ENCODE measurements at regions not wholly inside any gene's neighbourhood (a gene's known extent, or its start where the extent isn't known, plus 50 kb on each side); places are given as distances from the start of the nearest gene placed in this dataset.

DNA sequence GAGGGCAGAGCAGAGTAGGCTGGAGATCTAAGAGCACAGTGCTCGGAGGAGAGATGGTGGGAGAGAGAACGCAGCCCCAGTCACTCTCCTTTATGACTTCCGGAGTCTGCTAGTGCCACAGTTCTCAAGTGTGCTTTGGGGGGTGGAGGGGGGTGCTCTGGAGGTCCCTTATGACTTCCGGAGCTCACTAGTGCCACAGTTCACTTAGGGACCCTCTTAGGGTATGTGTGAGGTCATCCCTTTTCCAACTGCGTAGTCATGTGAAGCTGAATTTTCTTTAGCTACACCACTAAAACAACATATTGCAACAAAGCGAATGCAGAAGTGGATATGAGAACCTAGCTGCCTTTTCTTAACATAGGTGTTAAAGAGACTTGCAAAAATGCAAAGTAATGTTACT, 153.7 kb upstream of the KCTD1 start:
- H3K36me3 ChIP-seq (ENCODE audit: control insufficient read depth in 2 of 2, insufficient read depth in 2 of 2, low read length in 2 of 2) = no peaks in the 10 kb centered on the region
- no peaks in the 10 kb centered on the region for H3K9me3 ChIP-seq (ENCODE audit: control insufficient read depth in 2 of 2, low read length in 2 of 2)
- H3K27me3 ChIP-seq (ENCODE audit: control insufficient read depth in 1 of 2, insufficient read depth in 2 of 2, low read length in 2 of 2) = peaks cover 0 to 10% of the 10 kb centered on the region in 2 donors
- H3K4me3 ChIP-seq (ENCODE audit: low read length in 2 of 2) = no peak overlapping the region
- H3K27ac ChIP-seq (ENCODE audit: low read length) = no peak overlapping the region
- no peak overlapping the region for H3K9ac ChIP-seq (ENCODE audit: low read length in 2 of 2)
- no peaks in the 10 kb centered on the region for H3K4me1 ChIP-seq (ENCODE audit: control insufficient read depth, insufficient read depth, low read length)

DNA sequence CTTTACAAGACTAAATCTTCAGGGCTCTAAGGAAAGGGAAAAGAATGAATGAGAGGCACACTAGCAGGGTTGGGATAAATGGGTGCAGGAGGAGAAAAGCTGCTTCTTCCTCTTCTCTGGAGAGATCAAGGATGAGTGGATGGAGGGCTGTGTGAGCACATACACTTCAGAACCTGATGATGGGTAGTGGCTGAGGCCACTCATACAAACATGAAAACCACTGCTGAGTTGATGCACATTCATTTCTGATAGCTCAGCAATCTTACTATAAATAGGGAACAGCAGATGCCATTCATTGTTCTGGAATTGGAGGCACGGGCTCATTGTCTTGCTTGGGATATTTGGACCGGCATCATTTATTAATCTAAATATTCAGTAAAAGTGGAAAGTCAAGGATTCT, 152.4 kb upstream of the KCTD1 start:
- Histone ChIP-seq H3K27ac (ENCODE audit: low read length) (no peak overlapping the region), H3K4me1 (ENCODE audit: control insufficient read depth, insufficient read depth, low read length) (no peaks in the 10 kb centered on the region), H3K9ac (ENCODE audit: low read length in 2 of 2) (no peak overlapping the region), H3K27me3 (ENCODE audit: control insufficient read depth in 1 of 2, insufficient read depth in 2 of 2, low read length in 2 of 2) (peaks cover 0 to 10% of the 10 kb centered on the region in 2 donors), H3K9me3 (ENCODE audit: control insufficient read depth in 2 of 2, low read length in 2 of 2) (no peaks in the 10 kb centered on the region), H3K4me3 (ENCODE audit: low read length in 2 of 2) (no peak overlapping the region), H3K36me3 (ENCODE audit: control insufficient read depth in 2 of 2, insufficient read depth in 2 of 2, low read length in 2 of 2) (no peaks in the 10 kb centered on the region)

DNA sequence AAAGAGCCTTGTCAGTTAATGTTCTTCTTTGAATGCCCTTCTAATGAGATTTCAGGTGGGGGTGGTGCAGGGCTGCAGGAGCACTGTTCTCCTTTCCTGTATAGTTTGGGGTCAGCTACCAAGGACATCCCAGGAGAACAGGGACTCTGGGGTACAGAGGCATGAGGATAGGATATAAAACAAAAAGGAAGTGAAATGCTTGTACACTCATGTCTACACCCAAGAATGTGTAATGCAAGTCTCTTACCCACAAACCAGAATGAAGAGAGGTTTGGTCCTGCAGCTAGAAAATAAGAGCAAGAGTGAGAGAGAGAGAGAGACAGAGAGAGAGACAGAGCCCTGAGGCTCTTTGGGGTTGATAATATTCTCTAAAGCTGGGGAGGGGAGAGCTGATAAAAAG, 151.8 kb upstream of the KCTD1 start:
- no peak overlapping the region for H3K27ac ChIP-seq (ENCODE audit: low read length)
- H3K9ac ChIP-seq (ENCODE audit: low read length in 2 of 2) = no peak overlapping the region

DNA sequence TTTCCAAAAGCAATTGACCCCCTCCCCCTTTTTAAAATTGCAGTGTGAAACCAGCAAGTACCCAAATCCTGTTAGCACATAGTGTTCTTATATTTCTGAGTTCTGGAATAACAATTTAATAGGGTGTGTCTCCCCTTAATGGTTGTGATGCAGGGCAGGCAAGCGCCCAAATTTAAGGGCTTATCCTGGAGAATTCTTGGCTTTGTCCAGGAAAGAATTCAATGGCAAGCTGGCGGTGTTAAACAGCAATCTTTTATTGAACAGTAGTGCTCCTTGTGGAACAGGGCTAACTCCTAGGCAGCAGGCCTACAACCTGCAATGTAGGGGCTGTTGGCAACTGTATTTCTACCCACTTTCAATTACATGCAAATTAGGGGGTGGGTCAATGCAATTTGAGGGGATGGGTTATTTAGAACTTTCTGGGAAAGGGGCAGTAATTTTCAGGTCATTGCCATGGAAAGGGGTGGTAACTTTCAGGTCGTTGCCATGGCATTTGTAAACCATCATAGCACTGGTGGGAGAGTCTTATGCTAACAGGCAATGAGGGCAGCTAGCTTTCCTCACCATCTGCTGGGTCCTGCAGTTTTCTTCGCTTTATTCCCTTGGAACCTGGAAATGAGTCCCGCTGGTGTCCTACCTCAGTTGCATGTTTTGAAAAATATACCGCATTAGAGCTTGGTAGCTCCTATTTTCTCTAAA, 149.0 kb upstream of the KCTD1 start:
- Histone ChIP-seq H3K27ac (ENCODE audit: low read length) (no peak overlapping the region), H3K9ac (ENCODE audit: low read length in 2 of 2) (no peak overlapping the region), H3K27me3 (ENCODE audit: control insufficient read depth in 1 of 2, insufficient read depth in 2 of 2, low read length in 2 of 2) (peaks cover 0 to 6% of the 10 kb centered on the region in 2 donors), H3K9me3 (ENCODE audit: control insufficient read depth in 2 of 2, low read length in 2 of 2) (no peaks in the 10 kb centered on the region), H3K36me3 (ENCODE audit: control insufficient read depth in 2 of 2, insufficient read depth in 2 of 2, low read length in 2 of 2) (no peaks in the 10 kb centered on the region), H3K4me1 (ENCODE audit: control insufficient read depth, insufficient read depth, low read length) (no peaks in the 10 kb centered on the region), H3K4me3 (ENCODE audit: low read length in 2 of 2) (no peak overlapping the region)

More for the DNA sequence above, 151.8 kb upstream of the KCTD1 start:
- Histone ChIP-seq H3K4me3 (ENCODE audit: low read length in 2 of 2) (no peak overlapping the region), H3K27me3 (ENCODE audit: control insufficient read depth in 1 of 2, insufficient read depth in 2 of 2, low read length in 2 of 2) (peaks cover 0 to 10% of the 10 kb centered on the region in 2 donors), H3K4me1 (ENCODE audit: control insufficient read depth, insufficient read depth, low read length) (no peaks in the 10 kb centered on the region), H3K36me3 (ENCODE audit: control insufficient read depth in 2 of 2, insufficient read depth in 2 of 2, low read length in 2 of 2) (no peaks in the 10 kb centered on the region), H3K9me3 (ENCODE audit: control insufficient read depth in 2 of 2, low read length in 2 of 2) (no peaks in the 10 kb centered on the region)

DNA sequence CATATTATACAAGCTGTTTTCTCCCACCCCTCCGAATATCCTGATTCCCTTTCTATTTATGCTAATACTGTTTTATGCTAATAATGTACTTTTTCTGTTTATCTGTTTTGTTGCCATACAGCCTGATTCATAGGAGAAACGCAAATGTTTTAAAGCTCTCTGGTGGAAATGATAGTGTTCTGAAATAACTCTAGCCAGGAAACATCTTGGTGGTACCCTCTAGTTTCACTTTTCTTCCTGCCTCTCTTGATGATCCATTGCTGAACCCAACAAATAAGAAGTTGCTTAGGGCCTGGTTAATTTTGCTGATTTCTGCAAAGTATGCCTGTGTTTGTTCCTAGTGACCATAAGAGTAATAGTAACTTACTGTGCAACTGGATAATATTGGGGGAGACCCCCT, 148.4 kb upstream of the KCTD1 start:
- no peak overlapping the region for H3K9ac ChIP-seq (ENCODE audit: low read length in 2 of 2)
- no peaks in the 10 kb centered on the region for H3K4me1 ChIP-seq (ENCODE audit: control insufficient read depth, insufficient read depth, low read length)
- peaks cover 0 to 4% of the 10 kb centered on the region in 2 donors for H3K27me3 ChIP-seq (ENCODE audit: control insufficient read depth in 1 of 2, insufficient read depth in 2 of 2, low read length in 2 of 2)
- no peaks in the 10 kb centered on the region for H3K9me3 ChIP-seq (ENCODE audit: control insufficient read depth in 2 of 2, low read length in 2 of 2)
- H3K27ac ChIP-seq (ENCODE audit: low read length) = no peak overlapping the region
- H3K36me3 ChIP-seq (ENCODE audit: control insufficient read depth in 2 of 2, insufficient read depth in 2 of 2, low read length in 2 of 2) = no peaks in the 10 kb centered on the region
- H3K4me3 ChIP-seq (ENCODE audit: low read length in 2 of 2) = no peak overlapping the region

DNA sequence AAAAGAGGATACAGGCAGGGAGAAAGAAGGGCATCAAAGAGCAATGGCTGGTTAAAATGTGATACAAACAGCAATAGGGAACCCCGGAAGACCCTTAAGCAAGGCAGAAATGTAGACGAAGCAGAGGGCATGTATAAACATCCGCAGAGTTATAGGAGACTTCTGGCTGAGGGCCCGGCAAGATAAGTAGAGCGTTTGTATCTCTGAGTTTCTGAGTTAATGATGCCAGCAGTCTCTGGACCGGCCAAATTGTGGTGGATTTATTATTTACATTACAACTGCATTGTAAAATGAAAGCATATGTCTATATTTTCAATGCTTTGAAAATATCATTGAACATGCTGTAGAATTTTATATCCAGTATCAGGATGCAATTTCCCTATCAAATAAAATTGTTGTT, 148.0 kb upstream of the KCTD1 start:
- H3K9ac ChIP-seq (ENCODE audit: low read length in 2 of 2) = no peak overlapping the region
- H3K9me3 ChIP-seq (ENCODE audit: control insufficient read depth in 2 of 2, low read length in 2 of 2) = no peaks in the 10 kb centered on the region
- H3K36me3 ChIP-seq (ENCODE audit: control insufficient read depth in 2 of 2, insufficient read depth in 2 of 2, low read length in 2 of 2) = no peaks in the 10 kb centered on the region
- H3K4me1 ChIP-seq (ENCODE audit: control insufficient read depth, insufficient read depth, low read length) = no peaks in the 10 kb centered on the region
- no peak overlapping the region for H3K4me3 ChIP-seq (ENCODE audit: low read length in 2 of 2)
- no peak overlapping the region for H3K27ac ChIP-seq (ENCODE audit: low read length)
- H3K27me3 ChIP-seq (ENCODE audit: control insufficient read depth in 1 of 2, insufficient read depth in 2 of 2, low read length in 2 of 2) = peaks cover 0 to 4% of the 10 kb centered on the region in 2 donors

DNA sequence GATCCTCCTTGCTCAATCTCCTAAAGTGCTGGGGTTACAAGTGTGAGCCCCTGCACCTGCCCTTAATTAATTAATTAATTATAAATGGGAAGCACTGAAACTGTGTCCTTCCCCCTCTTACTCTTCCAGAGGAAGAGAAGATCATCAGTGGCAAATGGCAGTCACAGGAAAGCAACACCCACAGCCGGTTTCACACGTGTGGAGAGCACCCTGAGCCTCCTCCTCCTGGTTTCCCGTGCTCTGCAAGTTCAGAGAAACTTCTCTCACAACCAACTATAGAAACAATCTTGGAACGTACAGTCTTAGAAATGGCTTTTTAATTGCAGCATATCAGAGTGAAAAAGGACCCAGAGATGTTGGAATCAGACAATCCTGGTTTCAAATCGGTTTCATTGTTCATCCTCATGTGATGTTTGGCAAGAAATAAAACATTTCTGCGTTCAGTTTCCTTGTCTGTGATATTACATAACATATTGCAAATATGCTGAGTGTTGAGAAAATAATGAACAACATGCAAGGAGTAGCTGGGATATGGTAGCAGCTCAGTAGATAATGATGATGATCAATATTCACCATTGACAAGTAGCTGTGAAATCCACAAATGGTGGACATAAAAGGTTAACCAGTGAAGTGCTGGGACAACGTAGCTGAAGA, 141.0 kb upstream of the KCTD1 start:
- H3K4me3 ChIP-seq (ENCODE audit: low read length in 2 of 2) = no peak overlapping the region
- no peak overlapping the region for H3K9ac ChIP-seq (ENCODE audit: low read length in 2 of 2)
- H3K9me3 ChIP-seq (ENCODE audit: control insufficient read depth in 2 of 2, low read length in 2 of 2) = no peaks in the 10 kb centered on the region
- no peaks in the 10 kb centered on the region for H3K36me3 ChIP-seq (ENCODE audit: control insufficient read depth in 2 of 2, insufficient read depth in 2 of 2, low read length in 2 of 2)
- H3K27me3 ChIP-seq (ENCODE audit: control insufficient read depth in 1 of 2, insufficient read depth in 2 of 2, low read length in 2 of 2) = no peaks in the 10 kb centered on the region
- H3K27ac ChIP-seq (ENCODE audit: low read length) = no peak overlapping the region
- no peaks in the 10 kb centered on the region for H3K4me1 ChIP-seq (ENCODE audit: control insufficient read depth, insufficient read depth, low read length)

DNA sequence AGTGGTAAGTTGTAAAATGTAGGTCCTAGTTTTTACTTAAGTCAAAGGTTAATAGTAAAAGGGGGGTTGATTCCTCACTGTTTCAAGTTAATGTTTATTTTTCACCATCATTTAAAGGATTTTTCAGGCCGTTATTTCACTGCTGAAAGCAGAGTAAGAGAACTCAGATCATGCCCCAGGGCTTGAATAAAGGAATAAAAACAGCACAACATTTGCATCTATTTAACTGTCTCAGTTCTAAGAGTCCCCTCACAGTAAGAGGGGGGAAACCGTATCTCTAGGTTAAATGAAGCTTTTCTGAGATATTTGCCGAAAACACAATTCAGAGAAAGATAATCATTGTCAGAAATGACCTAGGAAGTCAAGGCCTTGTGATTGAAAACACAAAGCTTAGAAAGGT, 138.2 kb upstream of the KCTD1 start:
- Histone ChIP-seq H3K27me3 (ENCODE audit: control insufficient read depth in 1 of 2, insufficient read depth in 2 of 2, low read length in 2 of 2) (no peaks in the 10 kb centered on the region), H3K27ac (ENCODE audit: low read length) (no peak overlapping the region), H3K9me3 (ENCODE audit: control insufficient read depth in 2 of 2, low read length in 2 of 2) (no peaks in the 10 kb centered on the region), H3K9ac (ENCODE audit: low read length in 2 of 2) (no peak overlapping the region), H3K4me1 (ENCODE audit: control insufficient read depth, insufficient read depth, low read length) (no peaks in the 10 kb centered on the region), H3K36me3 (ENCODE audit: control insufficient read depth in 2 of 2, insufficient read depth in 2 of 2, low read length in 2 of 2) (no peaks in the 10 kb centered on the region), H3K4me3 (ENCODE audit: low read length in 2 of 2) (no peak overlapping the region)

DNA sequence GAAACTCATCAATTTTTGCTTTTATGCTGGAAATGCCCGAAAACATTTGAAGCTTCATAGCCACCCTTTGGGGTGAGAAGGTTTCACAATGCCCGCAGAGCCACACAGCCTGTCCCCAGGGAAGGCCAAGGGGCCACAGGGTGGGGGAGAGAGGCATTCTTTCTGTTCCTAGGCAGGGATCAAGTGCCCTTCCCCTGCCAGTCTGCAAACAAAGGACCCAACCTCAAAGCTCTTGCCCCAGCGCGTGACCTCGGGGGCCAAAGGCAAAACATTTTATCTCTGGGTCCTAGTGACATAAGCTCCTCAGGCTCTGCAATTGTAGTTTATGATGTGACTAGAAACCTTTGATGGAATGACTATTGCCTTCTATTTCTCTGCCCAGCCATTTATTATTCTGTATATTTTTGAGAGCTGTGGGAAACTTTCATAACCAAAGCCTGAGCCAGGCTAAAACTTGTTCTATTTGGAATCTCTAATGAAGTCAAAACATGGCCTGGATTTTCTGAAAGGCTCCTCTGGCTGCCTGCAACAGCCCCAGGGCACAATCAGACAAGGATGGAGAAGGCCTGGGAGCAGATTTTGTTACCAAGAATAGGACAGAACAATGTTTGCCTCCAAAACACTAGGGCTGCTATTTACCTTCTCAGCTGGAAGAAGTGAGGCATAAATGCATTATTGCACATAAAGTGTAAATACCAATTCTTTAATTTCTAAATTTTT, 137.2 kb upstream of the KCTD1 start:
- no peak overlapping the region for H3K27ac ChIP-seq (ENCODE audit: low read length)
- no peak overlapping the region for H3K4me3 ChIP-seq (ENCODE audit: low read length in 2 of 2)
- H3K9ac ChIP-seq (ENCODE audit: low read length in 2 of 2) = no peak overlapping the region
- no peaks in the 10 kb centered on the region for H3K4me1 ChIP-seq (ENCODE audit: control insufficient read depth, insufficient read depth, low read length)
- no peaks in the 10 kb centered on the region for H3K9me3 ChIP-seq (ENCODE audit: control insufficient read depth in 2 of 2, low read length in 2 of 2)
- no peaks in the 10 kb centered on the region for H3K36me3 ChIP-seq (ENCODE audit: control insufficient read depth in 2 of 2, insufficient read depth in 2 of 2, low read length in 2 of 2)
- H3K27me3 ChIP-seq (ENCODE audit: control insufficient read depth in 1 of 2, insufficient read depth in 2 of 2, low read length in 2 of 2) = no peaks in the 10 kb centered on the region

DNA sequence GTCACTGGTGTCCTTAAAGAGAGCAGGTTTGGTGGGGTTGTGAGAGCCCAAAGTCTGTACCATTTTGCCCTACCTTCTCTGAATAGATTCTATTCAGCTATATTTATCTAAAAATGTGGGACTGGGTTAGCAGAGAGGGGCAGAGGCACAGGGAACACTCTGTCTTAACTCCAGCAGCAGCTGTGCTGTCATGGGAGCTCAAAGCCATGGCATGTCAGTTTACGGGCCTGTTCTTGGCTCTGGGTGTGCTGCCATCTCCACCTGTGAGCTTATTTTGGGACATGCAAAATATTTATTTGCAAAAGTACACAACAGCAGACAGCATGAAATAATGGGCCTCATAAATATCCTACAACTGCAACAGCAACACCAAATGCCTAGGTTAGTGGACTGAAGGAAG, 129.6 kb upstream of the KCTD1 start:
- no peak overlapping the region for H3K27ac ChIP-seq (ENCODE audit: low read length)
- no peaks in the 10 kb centered on the region for H3K27me3 ChIP-seq (ENCODE audit: control insufficient read depth in 1 of 2, insufficient read depth in 2 of 2, low read length in 2 of 2)
- H3K4me3 ChIP-seq (ENCODE audit: low read length in 2 of 2) = no peak overlapping the region
- H3K36me3 ChIP-seq (ENCODE audit: control insufficient read depth in 2 of 2, insufficient read depth in 2 of 2, low read length in 2 of 2) = no peaks in the 10 kb centered on the region
- H3K9ac ChIP-seq (ENCODE audit: low read length in 2 of 2) = no peak overlapping the region
- no peaks in the 10 kb centered on the region for H3K4me1 ChIP-seq (ENCODE audit: control insufficient read depth, insufficient read depth, low read length)
- H3K9me3 ChIP-seq (ENCODE audit: control insufficient read depth in 2 of 2, low read length in 2 of 2) = no peaks in the 10 kb centered on the region

DNA sequence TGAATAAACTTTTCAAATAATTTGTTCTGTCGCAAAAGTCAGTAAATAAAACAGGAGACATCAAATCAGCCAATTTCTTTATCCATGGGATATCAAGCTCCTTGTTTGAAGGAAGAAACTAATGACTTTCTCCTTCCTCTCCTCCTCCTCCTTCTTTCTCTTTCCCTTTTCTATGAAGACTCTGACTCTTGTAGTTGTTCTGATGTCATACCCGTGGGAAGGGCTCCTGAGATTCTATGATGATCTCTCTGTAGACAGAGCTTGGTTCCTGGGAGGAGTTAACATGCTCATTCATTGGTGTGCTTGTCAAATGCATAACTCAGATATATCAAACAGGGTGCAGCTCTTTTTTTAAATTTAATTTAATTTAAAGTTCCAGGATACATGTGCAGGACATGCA, 118.7 kb upstream of the KCTD1 start:
- H3K36me3 ChIP-seq (ENCODE audit: control insufficient read depth in 2 of 2, insufficient read depth in 2 of 2, low read length in 2 of 2) = no peaks in the 10 kb centered on the region
- no peak overlapping the region for H3K9ac ChIP-seq (ENCODE audit: low read length in 2 of 2)
- no peak overlapping the region for H3K27ac ChIP-seq (ENCODE audit: low read length)
- H3K4me3 ChIP-seq (ENCODE audit: low read length in 2 of 2) = no peak overlapping the region
- H3K4me1 ChIP-seq (ENCODE audit: control insufficient read depth, insufficient read depth, low read length) = no peaks in the 10 kb centered on the region
- peaks cover 2 to 6% of the 10 kb centered on the region in 2 donors for H3K27me3 ChIP-seq (ENCODE audit: control insufficient read depth in 1 of 2, insufficient read depth in 2 of 2, low read length in 2 of 2)
- H3K9me3 ChIP-seq (ENCODE audit: control insufficient read depth in 2 of 2, low read length in 2 of 2) = no peaks in the 10 kb centered on the region

Measured in stomach smooth muscle (tissue), 2 donors.